Astrocyte of the hippocampus (primary cell): ENCODE measurements at regions not wholly inside any gene's neighbourhood (a gene's known extent, or its start where the extent isn't known, plus 50 kb on each side); places are given as distances from the start of the nearest gene placed in this dataset.

Experiments
- DNase-seq: peaks from one replicate; pipeline ENCODE4 v3.0.0; 2011; ENCODE audit warnings: low read depth, low spot score

GRCh38 chr6:164569509-164569908, 739.9 kb downstream of the C6orf118 start:
- DNase-seq: no peak

GRCh38 chr6:164563924-164564323, 745.5 kb downstream of the C6orf118 start:
- peak; percentile 26 for DNase-seq

DNA sequence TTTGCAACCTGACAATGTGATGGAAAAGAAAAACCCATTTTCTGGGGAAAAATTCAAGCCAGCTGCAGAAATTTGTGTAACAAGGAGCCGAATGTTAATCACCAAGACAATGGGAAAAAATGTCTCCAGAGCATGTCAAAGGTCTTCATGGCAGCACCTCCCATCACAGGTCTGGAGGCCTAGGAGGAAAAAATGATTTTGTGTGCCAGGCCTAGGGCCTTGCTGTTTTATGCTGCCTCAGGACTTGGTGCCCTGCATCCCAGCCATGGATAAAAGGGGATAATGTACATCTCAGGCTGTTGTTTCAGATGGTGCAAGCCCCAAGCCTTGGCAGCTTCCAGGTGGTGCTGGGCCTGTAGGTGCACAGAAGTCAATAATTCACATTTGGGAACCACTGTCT, 747.7 kb downstream of the C6orf118 start:
- DNase-seq: no peak

GRCh38 chr6:164554700-164555476, 754.5 kb downstream of the C6orf118 start:
- DNase-seq: no peak

GRCh38 chr6:164554226-164554625, 755.2 kb downstream of the C6orf118 start:
- peak; percentile 44 for DNase-seq

DNA sequence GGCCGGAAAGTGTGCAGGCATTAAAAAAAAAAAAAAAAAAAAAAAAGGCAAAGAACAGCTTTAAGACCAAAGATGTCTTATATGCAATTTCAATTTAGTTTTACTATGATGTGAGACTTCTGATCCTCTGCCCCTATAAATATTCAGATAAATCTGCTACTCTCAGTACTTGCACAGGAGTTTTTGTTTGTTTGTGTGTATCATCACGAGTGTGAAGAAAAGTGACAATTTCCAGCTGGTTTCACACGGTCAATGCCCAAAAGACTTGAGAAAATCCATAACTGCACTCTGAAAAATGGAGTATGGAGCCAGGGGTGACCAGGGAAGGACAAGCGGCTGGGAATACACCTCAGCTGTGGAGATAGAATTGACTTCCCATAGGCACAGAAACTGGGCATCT, 757.7 kb downstream of the C6orf118 start:
- DNase-seq: no peak

- no peak for DNase-seq
Observed at GRCh38 chr6:164547076-164547475, 762.3 kb downstream of the C6orf118 start.

DNA sequence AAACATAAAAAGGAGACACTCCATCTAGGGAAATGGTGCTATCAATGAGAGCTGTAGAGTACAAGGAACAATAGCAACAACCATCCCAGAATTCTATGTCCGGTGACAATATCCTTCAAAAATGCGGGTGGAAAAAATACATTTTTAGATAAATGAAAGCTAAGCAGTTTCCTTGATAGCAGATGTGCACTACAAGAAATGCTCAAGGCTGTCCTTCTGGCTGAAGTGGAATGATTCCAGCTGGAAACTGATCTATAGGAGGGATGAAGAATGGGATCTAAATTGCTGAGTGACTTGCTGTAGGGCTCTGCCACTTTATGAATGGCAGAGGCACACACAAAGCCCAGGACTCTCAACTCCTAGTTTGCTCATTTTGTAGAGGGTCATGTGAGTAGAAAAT, 763.1 kb downstream of the C6orf118 start:
- DNase-seq: no peak

DNA sequence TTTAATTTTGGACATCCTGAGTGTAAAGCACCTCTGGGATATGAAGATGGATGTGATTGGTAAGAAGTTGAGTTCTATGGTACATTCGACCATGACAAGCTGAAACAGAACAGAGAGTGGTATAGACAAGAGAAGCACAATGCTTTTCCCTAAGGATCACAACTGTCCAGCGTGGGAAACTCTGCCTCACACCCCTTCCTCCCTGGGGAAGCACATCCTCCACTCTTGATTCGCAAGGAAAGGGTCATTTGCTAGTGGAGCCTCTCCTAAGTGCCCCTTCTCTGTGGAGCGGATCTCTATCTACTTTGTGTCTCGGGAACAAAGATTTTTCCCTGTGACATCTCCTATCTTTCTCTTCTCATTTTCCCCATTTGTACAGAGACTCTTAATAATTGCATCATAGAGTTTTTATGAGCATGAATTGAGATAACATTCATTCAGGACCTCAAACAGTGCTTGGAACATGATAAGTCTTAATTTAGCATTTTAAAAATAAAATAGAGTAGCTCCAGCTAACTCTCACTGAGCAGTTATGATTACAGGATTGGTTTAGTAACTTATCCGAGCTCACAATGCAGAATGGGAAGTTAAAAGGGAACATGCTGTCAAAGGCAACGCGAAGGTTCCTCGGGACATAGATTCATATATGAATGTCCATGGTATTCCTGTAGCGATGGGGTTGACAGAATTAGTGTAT, 775.2 kb downstream of the C6orf118 start:
- DNase-seq: no peak

- no peak for DNase-seq
Observed at GRCh38 chr6:164533045-164533362, 776.4 kb downstream of the C6orf118 start.

DNA sequence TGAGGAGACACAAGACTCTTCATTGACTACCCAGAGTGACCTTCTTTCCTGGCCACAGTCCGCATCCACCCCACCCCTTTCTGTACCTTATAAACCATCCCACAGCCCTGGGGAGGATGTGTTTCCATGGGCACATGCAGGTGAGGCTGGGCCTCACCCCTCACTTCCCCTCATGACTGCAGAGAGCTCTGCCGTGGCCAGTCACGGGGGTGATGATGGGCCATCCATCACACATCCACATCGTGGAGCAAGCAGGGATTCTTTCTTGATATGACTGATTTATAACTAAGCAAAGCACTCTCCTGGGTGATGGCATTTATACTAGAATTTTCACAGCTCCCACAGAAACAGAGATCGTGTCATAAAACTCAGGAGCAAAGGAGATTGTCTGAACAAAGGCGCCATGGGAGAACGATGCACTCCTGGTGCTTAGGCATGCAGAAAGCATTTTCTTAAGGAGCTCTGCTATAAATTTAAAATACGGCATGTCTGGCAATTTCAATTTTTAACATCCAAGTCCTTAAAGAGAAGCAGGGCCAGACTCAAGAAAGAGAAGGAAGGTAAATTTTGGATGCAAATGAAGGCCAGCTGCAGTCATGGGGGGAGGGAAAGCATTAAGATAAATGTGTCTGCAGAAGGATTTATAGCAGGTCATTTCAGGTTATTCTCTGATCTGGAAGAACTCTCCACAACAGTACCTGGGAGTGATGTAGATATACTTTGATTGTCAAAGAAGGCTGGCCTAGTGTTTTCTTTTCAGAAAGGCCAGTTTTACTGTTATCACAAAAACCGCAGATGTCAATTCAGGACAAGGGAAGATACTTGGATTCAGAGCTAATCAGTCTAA, 777.0 kb downstream of the C6orf118 start:
- DNase-seq: no peak

- peak; percentile 68 for DNase-seq
Observed at GRCh38 chr6:164531736-164532135, 777.7 kb downstream of the C6orf118 start.

GRCh38 chr6:164528539-164528938, 780.9 kb downstream of the C6orf118 start:
- DNase-seq: peak; percentile 15

DNA sequence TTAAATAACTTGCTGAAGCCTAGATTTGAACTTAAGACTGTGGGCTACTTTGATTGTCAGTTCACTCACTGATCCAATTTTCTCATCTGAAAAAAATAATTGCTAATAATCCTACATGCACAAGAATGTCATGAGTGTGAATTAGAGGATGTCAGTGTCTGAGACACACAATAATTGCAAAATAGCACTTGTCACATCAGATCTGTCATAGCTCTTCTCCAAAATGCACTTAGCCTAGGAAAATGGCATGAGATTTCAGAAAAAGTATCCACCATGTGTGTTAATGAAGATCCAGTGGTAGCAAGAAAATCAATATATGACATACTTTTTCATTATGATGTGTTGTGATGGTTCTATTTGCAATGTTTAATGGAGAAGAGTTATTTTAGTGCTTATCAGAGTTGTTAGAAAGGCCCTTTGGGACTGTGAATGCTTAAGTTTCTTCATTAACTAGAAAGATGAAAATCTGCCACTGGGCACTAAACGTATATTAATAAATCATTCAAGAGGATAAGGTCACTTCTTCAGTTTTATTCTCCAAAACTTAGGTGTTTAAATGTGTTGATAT, 786.2 kb downstream of the C6orf118 start:
- DNase-seq: no peak

GRCh38 chr6:164520916-164521315, 788.5 kb downstream of the C6orf118 start:
- no peak for DNase-seq

DNA sequence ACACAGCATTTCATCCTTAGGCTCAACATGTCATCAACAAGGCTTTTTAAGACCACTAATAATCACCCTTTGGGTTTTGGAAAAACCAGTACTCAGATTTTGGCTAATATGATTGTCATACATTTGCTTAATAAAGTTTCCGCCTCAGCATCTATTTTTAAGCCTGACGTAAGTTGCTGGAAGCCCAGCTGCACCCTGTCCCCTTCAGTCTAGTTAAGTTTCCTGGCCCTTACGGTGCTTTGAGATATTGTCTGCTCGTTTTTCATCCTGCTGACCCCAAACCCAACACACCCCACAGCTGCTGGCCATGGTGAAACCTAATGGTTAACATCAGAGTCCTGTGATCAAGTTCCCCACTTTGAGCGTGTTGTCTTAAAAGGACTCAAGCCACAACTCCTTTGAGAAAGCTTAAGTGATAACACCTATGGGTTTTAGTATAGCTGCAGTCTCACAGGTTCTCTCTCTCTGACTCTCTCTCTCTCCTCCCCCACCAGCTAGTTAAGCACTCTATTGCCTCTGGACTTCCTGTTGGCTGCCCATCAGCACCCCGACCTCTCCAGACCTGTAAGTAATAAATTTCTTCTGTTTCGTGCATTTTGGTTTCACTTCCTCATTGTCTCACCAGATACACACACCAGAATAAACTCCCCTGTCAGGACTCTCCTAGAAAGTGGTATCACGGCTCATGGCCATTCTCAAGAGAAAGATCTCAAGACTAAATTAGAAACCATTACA, 802.0 kb downstream of the C6orf118 start:
- DNase-seq: no peak

DNA sequence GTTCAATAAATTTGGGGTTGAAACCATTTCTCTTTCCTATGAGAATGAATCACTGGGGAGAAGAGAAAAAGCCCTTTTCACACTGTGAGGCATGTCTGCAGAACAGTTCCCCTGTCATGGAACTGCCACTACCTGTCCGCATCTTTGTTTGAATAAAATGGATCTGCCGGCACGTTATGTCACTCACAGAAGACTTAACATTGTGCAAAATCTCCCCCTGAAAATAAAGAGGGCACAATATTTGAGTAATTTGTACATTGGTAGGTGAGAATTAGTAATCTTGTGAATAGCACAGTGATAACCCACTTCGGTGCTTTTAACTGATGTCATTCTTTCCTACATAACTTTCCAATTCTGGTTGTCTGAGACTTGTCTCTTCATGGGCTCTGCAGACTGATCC, 804.0 kb downstream of the C6orf118 start:
- DNase-seq: no peak

GRCh38 chr6:164502833-164503232, 806.6 kb downstream of the C6orf118 start:
- DNase-seq: peak; percentile 21

DNA sequence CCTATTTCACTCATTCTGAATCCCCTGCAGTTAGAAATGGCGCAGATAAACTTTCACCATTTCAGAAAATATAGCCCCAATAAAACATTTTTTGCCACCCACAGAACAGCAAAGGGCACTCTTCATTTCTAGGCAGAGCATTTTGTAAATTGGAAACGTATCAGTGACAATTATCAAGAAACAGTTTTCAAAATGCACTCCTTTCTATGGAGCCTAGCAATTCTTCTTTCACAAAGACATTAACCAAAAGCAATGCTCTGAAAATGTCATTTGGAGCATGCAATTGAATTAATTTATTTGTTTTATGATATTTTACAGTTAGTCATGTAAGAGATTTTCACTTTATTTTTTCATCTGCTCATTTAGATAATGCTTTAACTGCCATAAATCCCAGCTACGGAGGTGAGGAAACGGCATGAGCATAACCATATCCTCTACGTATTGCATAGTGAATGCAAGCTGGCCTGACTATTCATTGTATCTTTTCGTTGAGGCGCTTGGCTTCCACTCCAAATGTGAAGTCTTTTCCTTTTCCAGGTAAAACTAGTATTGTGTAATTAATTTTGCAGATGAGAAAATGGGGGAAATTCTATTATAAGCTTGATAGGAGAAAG, 813.4 kb downstream of the C6orf118 start:
- no peak for DNase-seq

DNA sequence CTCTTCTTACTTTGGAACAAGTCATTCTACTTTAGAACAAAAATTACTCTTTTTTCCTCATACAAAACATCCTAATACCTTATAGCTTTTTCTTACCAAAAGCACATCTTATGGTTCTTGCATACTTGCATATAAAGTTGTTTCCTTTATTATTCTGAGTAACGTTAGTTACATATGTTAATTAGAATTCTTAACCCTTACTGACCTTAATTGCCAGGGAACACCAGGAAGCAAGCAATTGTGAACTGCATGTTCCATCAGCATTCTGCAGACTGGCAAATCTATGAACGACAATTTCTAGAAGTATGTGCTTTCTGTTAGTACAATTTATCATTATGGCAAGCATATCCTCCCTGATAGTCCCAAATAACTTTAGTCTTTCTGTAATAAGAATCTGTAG, 831.0 kb downstream of the C6orf118 start:
- DNase-seq: no peak

DNA sequence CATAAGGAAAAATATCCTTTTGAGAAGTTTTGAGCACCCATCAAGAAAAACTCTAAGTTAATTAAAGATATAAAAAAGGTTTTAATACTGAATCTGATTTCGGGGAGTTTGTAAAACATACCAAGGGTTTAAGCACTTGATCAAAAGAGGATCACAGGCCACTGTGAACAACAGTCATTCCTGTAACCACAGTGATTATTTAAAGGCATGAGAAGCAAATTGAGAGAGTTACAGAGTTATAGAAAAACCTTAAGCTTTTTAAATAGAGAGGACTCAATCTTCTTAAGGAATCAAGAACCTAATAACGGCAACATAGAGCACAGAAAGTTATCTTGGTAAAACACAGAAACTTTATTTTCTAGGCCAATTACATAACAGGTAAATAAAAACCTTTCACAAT, 831.6 kb downstream of the C6orf118 start:
- DNase-seq: peak; percentile 15
